ENCODE measurements at regions not wholly inside any gene's neighbourhood (a gene's known extent, or its start where the extent isn't known, plus 50 kb on each side); places are given as distances from the start of the nearest gene placed in this dataset.

GRCh38 chr6:153401751-153402150 is 270.7 kb upstream of the RGS17 start:
- TF ChIP-seq CTCF (IDR thresholded peaks at IDR 0.05) (no peak), POLR2A (IDR thresholded peaks at IDR 0.05) (no peak)
